ENCODE measurements at regions not wholly inside any gene's neighbourhood (a gene's known extent, or its start where the extent isn't known, plus 50 kb on each side); places are given as distances from the start of the nearest gene placed in this dataset.

- no peak for TF ChIP-seq CTCF (IDR thresholded peaks at IDR 0.05)
- TF ChIP-seq POLR2A (IDR thresholded peaks at IDR 0.05), result no peak
These were observed 302.5 kb upstream of the AMIGO2 start for GRCh38 chr12:47382305-47382704.
